Tibial nerve (tissue), 4 donors: ENCODE measurements at regions not wholly inside any gene's neighbourhood (a gene's known extent, or its start where the extent isn't known, plus 50 kb on each side); places are given as distances from the start of the nearest gene placed in this dataset.
"Not testable (repeated sequence)": the region's sequence is repeated elsewhere in the genome, so short reads cannot be mapped to it uniquely, and the experiment has no call there.

Experiments
- DNase-seq, 2 donors: peaks; one replicate each; pipeline ENCODE4 v3.0.0-alpha.2; 2019; ENCODE audit warnings: low spot score in 2 of 2
- H3K27ac ChIP-seq, 4 donors: fragments of 200-600 bp; sonication (generic) in 3 of 4; one replicate each; pipeline ENCODE4 v1.5.1; 2017 to 2019; ENCODE audit warnings: mild to moderate bottlenecking in 1 of 4
- H3K27me3 ChIP-seq, 2 donors: fragments of 200-600 bp; sonication (generic) in 1 of 2; one replicate each; pipeline versions ENCODE4 v1.5.1 to v1.6.0; 2017 to 2019
- H3K36me3 ChIP-seq, 3 donors: fragments of 200-600 bp; sonication (generic); one replicate each; pipeline ENCODE4 v1.5.1; 2018 to 2019
- H3K4me1 ChIP-seq, 4 donors: fragments of 200-600 bp; sonication (generic) in 3 of 4; one replicate each; pipeline ENCODE4 v1.5.1; 2017 to 2019
- H3K4me3 ChIP-seq, 4 donors: fragments of 200-600 bp; sonication (generic) in 3 of 4; one replicate each; pipeline ENCODE4 v1.5.1; 2017 to 2019; ENCODE audit warnings: mild to moderate bottlenecking in 1 of 4, moderate library complexity in 1 of 4
- H3K9me3 ChIP-seq, 4 donors: fragments of 200-600 bp; sonication (generic) in 3 of 4; one replicate each; pipeline ENCODE4 v1.5.1; 2017 to 2019
- EP300 ChIP-seq, 2 donors: sonication (generic); formaldehyde crosslinking; IDR thresholded peaks; one replicate each; pipeline ENCODE4 v1.6.1; 2017; ENCODE audit warnings: antibody characterized with exemption in 2 of 2, mild to moderate bottlenecking in 1 of 2
- POLR2A ChIP-seq, 2 donors: fragments of 450-650 bp; IDR thresholded peaks; one replicate each; pipeline ENCODE4 v1.6.1; 2017; ENCODE audit warnings: antibody characterized with exemption in 2 of 2, mild to moderate bottlenecking in 2 of 2, moderate library complexity in 2 of 2
- WGBS, 2 donors: methylation state at CpG; one replicate each; pipeline ENCODE4 v1.1.5; 2018; 5-methylcytosine and 5-hydroxymethylcytosine counted together
- TF ChIP-seq, protein P1 (sequence below), 5 experiments: fragments of 200-600 bp in 3 of 5; fragments of 450-650 bp in 2 of 5; sonication (generic) in 3 of 5; IDR thresholded peaks; one replicate each; pipeline ENCODE4 v1.5.1; 2016 to 2019; ENCODE audit warnings: antibody characterized with exemption in 5 of 5, mild to moderate bottlenecking in 3 of 5, moderate library complexity in 2 of 5

DNA sequence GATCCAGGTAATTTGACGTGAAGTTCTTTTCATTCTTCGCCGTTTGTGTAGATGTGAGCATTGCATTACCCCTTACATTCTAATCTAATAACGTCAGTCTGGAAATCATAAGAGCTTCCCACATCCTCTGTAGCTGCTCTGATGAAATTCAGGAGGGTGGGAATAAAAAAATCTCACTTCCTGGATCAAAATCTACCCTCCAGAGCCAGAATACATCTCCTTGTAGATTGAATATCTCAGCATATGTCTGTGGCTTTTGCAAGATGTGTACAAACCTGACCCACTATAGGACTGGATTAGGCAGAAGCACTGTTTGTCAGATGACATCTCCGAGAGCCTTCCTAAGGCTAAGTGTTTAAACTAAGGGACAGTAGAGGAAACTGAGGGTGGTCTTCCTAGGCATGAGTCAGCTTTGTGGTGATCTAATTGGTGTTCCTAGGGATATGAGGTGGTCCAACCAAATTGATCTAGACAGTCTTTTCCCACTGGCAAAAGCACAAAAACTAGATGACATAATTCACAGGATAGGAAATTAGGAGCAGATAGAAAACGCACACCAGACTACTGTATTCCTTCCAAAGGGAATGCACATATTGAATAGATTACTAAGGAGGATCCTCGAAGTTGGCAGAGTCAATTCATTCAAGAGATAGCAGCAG, 216.3 kb upstream of the LRTM1 start:
- Histone ChIP-seq H3K27ac (no peak overlapping the region), H3K4me3 (no peak overlapping the region), H3K27me3 (no peaks in the 10 kb centered on the region), H3K4me1 (no peaks in the 10 kb centered on the region), H3K9me3 (no peaks in the 10 kb centered on the region), H3K36me3 (no peaks in the 10 kb centered on the region)
- WGBS, 2 donors: 63 to 73% methylated on average over 7 of the region's 7 CpGs
- DNase-seq: no peak
- no peak for TF ChIP-seq EP300 (IDR thresholded peaks at IDR 0.05)
- no peak for TF ChIP-seq POLR2A (IDR thresholded peaks at IDR 0.05)
- TF ChIP-seq, protein P1, sequence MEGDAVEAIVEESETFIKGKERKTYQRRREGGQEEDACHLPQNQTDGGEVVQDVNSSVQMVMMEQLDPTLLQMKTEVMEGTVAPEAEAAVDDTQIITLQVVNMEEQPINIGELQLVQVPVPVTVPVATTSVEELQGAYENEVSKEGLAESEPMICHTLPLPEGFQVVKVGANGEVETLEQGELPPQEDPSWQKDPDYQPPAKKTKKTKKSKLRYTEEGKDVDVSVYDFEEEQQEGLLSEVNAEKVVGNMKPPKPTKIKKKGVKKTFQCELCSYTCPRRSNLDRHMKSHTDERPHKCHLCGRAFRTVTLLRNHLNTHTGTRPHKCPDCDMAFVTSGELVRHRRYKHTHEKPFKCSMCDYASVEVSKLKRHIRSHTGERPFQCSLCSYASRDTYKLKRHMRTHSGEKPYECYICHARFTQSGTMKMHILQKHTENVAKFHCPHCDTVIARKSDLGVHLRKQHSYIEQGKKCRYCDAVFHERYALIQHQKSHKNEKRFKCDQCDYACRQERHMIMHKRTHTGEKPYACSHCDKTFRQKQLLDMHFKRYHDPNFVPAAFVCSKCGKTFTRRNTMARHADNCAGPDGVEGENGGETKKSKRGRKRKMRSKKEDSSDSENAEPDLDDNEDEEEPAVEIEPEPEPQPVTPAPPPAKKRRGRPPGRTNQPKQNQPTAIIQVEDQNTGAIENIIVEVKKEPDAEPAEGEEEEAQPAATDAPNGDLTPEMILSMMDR (IDR thresholded peaks at IDR 0.05): no peak

- H3K4me3 ChIP-seq: no peak overlapping the region
- H3K9me3 ChIP-seq: no peaks in the 10 kb centered on the region
- TF ChIP-seq POLR2A (IDR thresholded peaks at IDR 0.05): no peak
- 63 to 74% methylated on average over 2 of the region's 2 CpGs for WGBS, 2 donors
- DNase-seq: no peak
- H3K36me3 ChIP-seq: no peaks in the 10 kb centered on the region
- no peaks in the 10 kb centered on the region for H3K27me3 ChIP-seq
- no peaks in the 10 kb centered on the region for H3K4me1 ChIP-seq
- no peak overlapping the region for H3K27ac ChIP-seq
Measured at GRCh38 chr3:55143336-55143735, 215.5 kb upstream of the LRTM1 start.

- not testable (repeated sequence) for DNase-seq, H3K27me3 ChIP-seq, H3K27ac ChIP-seq, H3K9me3 ChIP-seq, H3K36me3 ChIP-seq, H3K4me1 ChIP-seq, H3K4me3 ChIP-seq
- WGBS, 2 donors: 91 to 94% methylated on average over 25 of the region's 25 CpGs
Measured at GRCh38 chr3:55136291-55136690, 208.4 kb upstream of the LRTM1 start.

DNA sequence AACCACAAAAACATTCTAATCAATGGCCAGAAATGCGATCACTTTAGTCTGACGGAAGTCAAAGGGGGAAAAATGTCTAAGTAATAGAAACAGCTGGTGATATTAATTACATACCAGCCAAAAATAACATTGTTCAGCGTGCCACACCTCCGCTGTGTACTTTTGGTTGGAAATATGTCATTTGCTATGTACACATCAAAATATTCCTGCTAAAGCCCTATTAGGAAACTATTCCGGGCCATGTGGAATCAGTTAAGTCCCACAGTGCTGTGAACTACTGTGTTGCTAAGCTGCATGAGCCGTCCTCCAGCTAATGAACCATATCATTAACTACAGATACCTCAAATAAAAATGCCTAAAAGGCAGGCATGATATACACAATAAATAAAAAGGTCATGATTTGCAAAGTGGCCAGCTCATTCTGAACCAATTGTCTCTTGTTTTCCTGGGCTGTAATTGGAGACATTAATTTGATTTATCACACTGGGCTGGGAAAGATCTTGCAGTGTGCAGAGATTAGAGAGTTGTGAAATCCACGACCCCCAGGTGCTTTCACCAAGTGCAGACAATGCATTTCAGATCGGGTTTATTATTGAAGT, 200.5 kb upstream of the LRTM1 start:
- 31 to 32% methylated on average over 8 of the region's 8 CpGs for WGBS, 2 donors
- Histone ChIP-seq H3K27me3 (no peaks in the 10 kb centered on the region), H3K9me3 (peaks cover 0 to 2% (median 0%) of the 10 kb centered on the region in 4 donors), H3K36me3 (no peaks in the 10 kb centered on the region), H3K27ac (no peak overlapping the region), H3K4me3 (no peak overlapping the region), H3K4me1 (peaks cover 0 to 13% (median 0%) of the 10 kb centered on the region in 4 donors)
- TF ChIP-seq, protein P1 (IDR thresholded peaks at IDR 0.05): no peak
- no peak for TF ChIP-seq POLR2A (IDR thresholded peaks at IDR 0.05)
- no peak for TF ChIP-seq EP300 (IDR thresholded peaks at IDR 0.05)
- DNase-seq: no peak

- H3K27me3 ChIP-seq: no peaks in the 10 kb centered on the region
- no peak overlapping the region for H3K4me3 ChIP-seq
- DNase-seq: no peak
- TF ChIP-seq EP300 (IDR thresholded peaks at IDR 0.05) (no peak), POLR2A (IDR thresholded peaks at IDR 0.05) (no peak)
- TF ChIP-seq, protein P1 (IDR thresholded peaks at IDR 0.05): no peak
- 14 to 21% methylated on average over 4 of the region's 4 CpGs for WGBS, 2 donors
- H3K27ac ChIP-seq: no peak overlapping the region
- peaks cover 0 to 13% (median 0%) of the 10 kb centered on the region in 4 donors for H3K4me1 ChIP-seq
- H3K36me3 ChIP-seq: no peaks in the 10 kb centered on the region
- H3K9me3 ChIP-seq: peaks cover 0 to 1% (median 0%) of the 10 kb centered on the region in 4 donors
Measured at GRCh38 chr3:55127565-55127964, 199.7 kb upstream of the LRTM1 start.

DNA sequence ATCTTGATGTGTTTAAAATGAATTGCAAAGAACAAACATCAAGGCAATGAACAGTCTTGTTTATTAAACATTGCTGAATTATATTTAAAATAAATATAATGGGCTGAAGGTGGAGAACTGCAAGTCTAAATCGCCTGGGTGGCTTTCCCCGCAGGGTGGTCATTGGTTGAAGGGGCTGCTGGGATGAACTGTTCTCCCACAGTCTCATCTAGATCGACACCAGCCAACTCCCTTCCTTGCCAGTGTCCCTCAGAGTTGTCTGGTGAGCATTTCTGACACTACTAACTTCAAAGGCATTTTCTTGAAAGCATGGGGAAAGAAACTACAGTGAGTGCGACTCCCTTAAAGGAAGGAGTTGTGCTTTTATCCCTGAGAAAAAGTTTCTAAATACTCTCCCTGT, 196.5 kb upstream of the LRTM1 start:
- WGBS, 2 donors: 77% methylated on average over 4 of the region's 4 CpGs
- DNase-seq: no peak
- TF ChIP-seq, protein P1 (IDR thresholded peaks at IDR 0.05): no peak
- TF ChIP-seq EP300 (IDR thresholded peaks at IDR 0.05) (no peak), POLR2A (IDR thresholded peaks at IDR 0.05) (no peak)
- no peak overlapping the region for H3K27ac ChIP-seq
- H3K9me3 ChIP-seq: no peaks in the 10 kb centered on the region
- no peaks in the 10 kb centered on the region for H3K27me3 ChIP-seq
- peaks cover 0 to 13% (median 0%) of the 10 kb centered on the region in 4 donors for H3K4me1 ChIP-seq
- no peak overlapping the region for H3K4me3 ChIP-seq
- no peaks in the 10 kb centered on the region for H3K36me3 ChIP-seq
